ENCODE measurements at regions not wholly inside any gene's neighbourhood (a gene's known extent, or its start where the extent isn't known, plus 50 kb on each side); places are given as distances from the start of the nearest gene placed in this dataset.

DNA sequence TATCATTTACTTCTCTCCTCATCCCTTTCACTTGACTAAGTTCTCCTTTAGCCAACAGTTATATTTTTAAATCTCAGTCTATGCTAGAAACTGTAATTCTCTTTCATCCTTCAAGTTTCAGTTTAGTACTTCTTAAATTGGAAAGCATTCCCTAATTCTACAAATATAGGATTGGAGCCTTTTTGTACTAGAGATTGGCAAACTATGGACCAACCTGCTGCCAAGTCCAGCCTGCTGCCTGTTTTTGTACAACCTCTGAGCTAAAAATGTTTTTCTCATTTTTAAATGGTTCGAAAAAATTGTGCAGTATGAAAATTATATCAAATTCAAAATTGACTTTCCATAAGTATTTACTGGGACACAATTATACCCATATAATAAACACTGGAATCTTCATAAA is 1381.5 kb upstream of the SPRY2 start:
- H3K27ac ChIP-seq (ENCODE audit: insufficient read depth, low read length), result no peak overlapping the region
- CTCF ChIA-PET, result no interaction called here
- H3K9me1 ChIP-seq (ENCODE audit: insufficient read depth, low read length), result no peaks in the 10 kb centered on the region

More for the DNA sequence above, 1381.5 kb upstream of the SPRY2 start:
- Histone ChIP-seq H3K18ac (ENCODE audit: low read depth, low read length) (no peak overlapping the region), H2BK15ac (ENCODE audit: low read depth, low read length) (no peak overlapping the region), H3K4ac (ENCODE audit: low read depth, low read length) (no peak overlapping the region), H3K27me3 (ENCODE audit: control insufficient read depth, insufficient read depth, low read length) (no peaks in the 10 kb centered on the region), H2BK120ac (ENCODE audit: low read depth, low read length) (no peak overlapping the region), H3K4me1 (ENCODE audit: control insufficient read depth, insufficient read depth, low read length) (no peaks in the 10 kb centered on the region), H2AFZ (replicated peaks; ENCODE audit: low read length, poor library complexity) (no peak overlapping the region), H4K8ac (ENCODE audit: low read depth in 2 of 2, low read length in 2 of 2) (no peak overlapping the region), H4K91ac (ENCODE audit: insufficient read depth, low read depth, low read length) (no peak overlapping the region), H3K79me1 (ENCODE audit: low read depth in 1 of 2, low read length in 2 of 2) (no peaks in the 10 kb centered on the region), H3K23ac (ENCODE audit: low read depth, low read length) (no peak overlapping the region), H2BK5ac (ENCODE audit: low read depth, low read length, poor library complexity, severe bottlenecking) (no peak overlapping the region), H3K4me2 (ENCODE audit: low read depth, low read length) (no peak overlapping the region), H3K4me3 (ENCODE audit: insufficient read depth, low read depth, low read length) (no peak overlapping the region), H3K9ac (ENCODE audit: low read depth, low read length) (no peak overlapping the region), H2AK9ac (replicated peaks; ENCODE audit: low read depth, low read length, poor library complexity) (no peak overlapping the region), H3K36me3 (ENCODE audit: control insufficient read depth, insufficient read depth, low read length) (no peaks in the 10 kb centered on the region), H3K14ac (replicated peaks; ENCODE audit: low read depth, low read length) (no peak overlapping the region), H2AK5ac (ENCODE audit: low read depth, low read length) (no peak overlapping the region), H4K20me1 (ENCODE audit: insufficient read depth, low read length) (no peaks in the 10 kb centered on the region), H3K56ac (ENCODE audit: extremely low read depth, insufficient read depth, low read length) (no peak overlapping the region), H3K9me3 (ENCODE audit: control insufficient read depth, insufficient read depth, low read length) (peaks cover 6% of the 10 kb centered on the region), H2BK20ac (ENCODE audit: low read depth, low read length) (no peak overlapping the region), H4K5ac (ENCODE audit: low read depth, low read length) (no peak overlapping the region)
- POLR2A ChIA-PET (ENCODE audit: unreplicated experiment), result no interaction called here
- BruUV-seq (replicated peaks), result no TSS peak
- WGBS, 2 experiments (ENCODE audit: extremely low coverage in 2 of 2, insufficient read length in 1 of 2), result no CpG with 5 or more reads among the region's 1 CpG
- intact Hi-C loops (cut with micrococcal nuclease), result no loop called here
- in situ Hi-C loops (cut with MboI; ENCODE audit: low sequenced_read_pairs), result no loop called here
- ATAC-seq (ENCODE audit: low read depth) (no peak), DNase-seq (no peak)
- dilution Hi-C loops (cut with HindIII; ENCODE audit: low sequenced_read_pairs, unreplicated experiment), result no loop called here
- no peak for TF ChIP-seq NFE2L2 (IDR thresholded peaks at IDR 0.05; ENCODE audit: low read depth, low read length)
- TF ChIP-seq, protein P1, sequence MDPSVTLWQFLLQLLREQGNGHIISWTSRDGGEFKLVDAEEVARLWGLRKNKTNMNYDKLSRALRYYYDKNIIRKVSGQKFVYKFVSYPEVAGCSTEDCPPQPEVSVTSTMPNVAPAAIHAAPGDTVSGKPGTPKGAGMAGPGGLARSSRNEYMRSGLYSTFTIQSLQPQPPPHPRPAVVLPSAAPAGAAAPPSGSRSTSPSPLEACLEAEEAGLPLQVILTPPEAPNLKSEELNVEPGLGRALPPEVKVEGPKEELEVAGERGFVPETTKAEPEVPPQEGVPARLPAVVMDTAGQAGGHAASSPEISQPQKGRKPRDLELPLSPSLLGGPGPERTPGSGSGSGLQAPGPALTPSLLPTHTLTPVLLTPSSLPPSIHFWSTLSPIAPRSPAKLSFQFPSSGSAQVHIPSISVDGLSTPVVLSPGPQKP (IDR thresholded peaks at IDR 0.05; ENCODE audit: borderline replicate concordance, low read depth, low read length), result no peak
- no peak for TF ChIP-seq POLR2A (IDR thresholded peaks at IDR 0.05; ENCODE audit: low read depth, low read length)
- TF ChIP-seq FOS (IDR thresholded peaks at IDR 0.05; ENCODE audit: low read depth, low read length), result no peak
- no peak for TF ChIP-seq RCOR1 (IDR thresholded peaks at IDR 0.05; ENCODE audit: insufficient replicate concordance, low read length)
- no peak for TF ChIP-seq SMC3 (IDR thresholded peaks at IDR 0.05; ENCODE audit: low read depth, low read length)
- TF ChIP-seq, protein P2, sequence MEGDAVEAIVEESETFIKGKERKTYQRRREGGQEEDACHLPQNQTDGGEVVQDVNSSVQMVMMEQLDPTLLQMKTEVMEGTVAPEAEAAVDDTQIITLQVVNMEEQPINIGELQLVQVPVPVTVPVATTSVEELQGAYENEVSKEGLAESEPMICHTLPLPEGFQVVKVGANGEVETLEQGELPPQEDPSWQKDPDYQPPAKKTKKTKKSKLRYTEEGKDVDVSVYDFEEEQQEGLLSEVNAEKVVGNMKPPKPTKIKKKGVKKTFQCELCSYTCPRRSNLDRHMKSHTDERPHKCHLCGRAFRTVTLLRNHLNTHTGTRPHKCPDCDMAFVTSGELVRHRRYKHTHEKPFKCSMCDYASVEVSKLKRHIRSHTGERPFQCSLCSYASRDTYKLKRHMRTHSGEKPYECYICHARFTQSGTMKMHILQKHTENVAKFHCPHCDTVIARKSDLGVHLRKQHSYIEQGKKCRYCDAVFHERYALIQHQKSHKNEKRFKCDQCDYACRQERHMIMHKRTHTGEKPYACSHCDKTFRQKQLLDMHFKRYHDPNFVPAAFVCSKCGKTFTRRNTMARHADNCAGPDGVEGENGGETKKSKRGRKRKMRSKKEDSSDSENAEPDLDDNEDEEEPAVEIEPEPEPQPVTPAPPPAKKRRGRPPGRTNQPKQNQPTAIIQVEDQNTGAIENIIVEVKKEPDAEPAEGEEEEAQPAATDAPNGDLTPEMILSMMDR (conservative IDR thresholded peaks at IDR 0.05; ENCODE audit: low read depth, low read length), result no peak
- TF ChIP-seq, protein P3, sequence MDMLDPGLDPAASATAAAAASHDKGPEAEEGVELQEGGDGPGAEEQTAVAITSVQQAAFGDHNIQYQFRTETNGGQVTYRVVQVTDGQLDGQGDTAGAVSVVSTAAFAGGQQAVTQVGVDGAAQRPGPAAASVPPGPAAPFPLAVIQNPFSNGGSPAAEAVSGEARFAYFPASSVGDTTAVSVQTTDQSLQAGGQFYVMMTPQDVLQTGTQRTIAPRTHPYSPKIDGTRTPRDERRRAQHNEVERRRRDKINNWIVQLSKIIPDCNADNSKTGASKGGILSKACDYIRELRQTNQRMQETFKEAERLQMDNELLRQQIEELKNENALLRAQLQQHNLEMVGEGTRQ (IDR thresholded peaks at IDR 0.05; ENCODE audit: low read depth, low read length), result no peak
- TF ChIP-seq CHD1 (IDR thresholded peaks at IDR 0.05; ENCODE audit: low read depth, low read length), result no peak

Data from IMR-90 (cell line).